ENCODE measurements at regions not wholly inside any gene's neighbourhood (a gene's known extent, or its start where the extent isn't known, plus 50 kb on each side); places are given as distances from the start of the nearest gene placed in this dataset.

- no peak for DNase-seq (ENCODE audit: low spot score)
- Mint-ChIP-seq H3K4me1 (ENCODE audit: unreplicated experiment) (peaks cover 22% of the 10 kb centered on the region), H3K4me3 (ENCODE audit: unreplicated experiment) (no peak overlapping the region), H3K9me3 (ENCODE audit: unreplicated experiment) (no peaks in the 10 kb centered on the region), H3K27me3 (ENCODE audit: unreplicated experiment) (peaks cover 8% of the 10 kb centered on the region), H3K27ac (ENCODE audit: unreplicated experiment) (no peak overlapping the region), H3K36me3 (ENCODE audit: low read depth, unreplicated experiment) (no peaks in the 10 kb centered on the region)
- TF ChIP-seq CTCF (IDR thresholded peaks at IDR 0.05; ENCODE audit: unreplicated experiment), result no peak
These were observed 66.8 kb upstream of the DISP3 start for GRCh38 chr1:11412141-11412540.

- Mint-ChIP-seq H3K4me3 (ENCODE audit: unreplicated experiment) (no peak overlapping the region), H3K4me1 (ENCODE audit: unreplicated experiment) (peaks cover 23% of the 10 kb centered on the region), H3K27ac (ENCODE audit: unreplicated experiment) (no peak overlapping the region), H3K9me3 (ENCODE audit: unreplicated experiment) (no peaks in the 10 kb centered on the region), H3K27me3 (ENCODE audit: unreplicated experiment) (peaks cover 8% of the 10 kb centered on the region), H3K36me3 (ENCODE audit: low read depth, unreplicated experiment) (no peaks in the 10 kb centered on the region)
- DNase-seq (ENCODE audit: low spot score), result no peak
- TF ChIP-seq CTCF (IDR thresholded peaks at IDR 0.05; ENCODE audit: unreplicated experiment), result no peak
These were observed 65.0 kb upstream of the DISP3 start for GRCh38 chr1:11413986-11414391.

GRCh38 chr1:11414926-11415538 is 63.9 kb upstream of the DISP3 start:
- Mint-ChIP-seq H3K27me3 (ENCODE audit: unreplicated experiment) (peaks cover 8% of the 10 kb centered on the region), H3K4me3 (ENCODE audit: unreplicated experiment) (no peak overlapping the region), H3K9me3 (ENCODE audit: unreplicated experiment) (no peaks in the 10 kb centered on the region), H3K4me1 (ENCODE audit: unreplicated experiment) (peaks cover 23% of the 10 kb centered on the region), H3K36me3 (ENCODE audit: low read depth, unreplicated experiment) (no peaks in the 10 kb centered on the region), H3K27ac (ENCODE audit: unreplicated experiment) (no peak overlapping the region)
- no peak for DNase-seq (ENCODE audit: low spot score)
- no peak for TF ChIP-seq CTCF (IDR thresholded peaks at IDR 0.05; ENCODE audit: unreplicated experiment)

- peaks cover 11% of the 10 kb centered on the region for H3K27me3 Mint-ChIP-seq (ENCODE audit: unreplicated experiment)
- H3K27ac Mint-ChIP-seq (ENCODE audit: unreplicated experiment), result no peak overlapping the region
- no peaks in the 10 kb centered on the region for H3K36me3 Mint-ChIP-seq (ENCODE audit: low read depth, unreplicated experiment)
These were observed 61.8 kb upstream of the DISP3 start for GRCh38 chr1:11417162-11417561.

More at GRCh38 chr1:11417162-11417561, 61.8 kb upstream of the DISP3 start:
- DNase-seq (ENCODE audit: low spot score), result no peak
- H3K4me3 Mint-ChIP-seq (ENCODE audit: unreplicated experiment), result no peak overlapping the region
- H3K4me1 Mint-ChIP-seq (ENCODE audit: unreplicated experiment), result peaks cover 23% of the 10 kb centered on the region
- no peaks in the 10 kb centered on the region for H3K9me3 Mint-ChIP-seq (ENCODE audit: unreplicated experiment)
- TF ChIP-seq CTCF (IDR thresholded peaks at IDR 0.05; ENCODE audit: unreplicated experiment), result no peak
